Loucy (cell line): ENCODE measurements at regions not wholly inside any gene's neighbourhood (a gene's known extent, or its start where the extent isn't known, plus 50 kb on each side); places are given as distances from the start of the nearest gene placed in this dataset.

Experiments
- EZH2phosphoT487 ChIP-seq: fragments of 200-600 bp; IDR thresholded peaks from 2 replicates; pipeline ENCODE4 v1.6.1; 2018; ENCODE audit warnings: antibody characterized with exemption, mild to moderate bottlenecking, moderate library complexity, borderline replicate concordance
- TF ChIP-seq, protein P1 (sequence below): fragments of 200-600 bp; sonication (generic); conservative IDR thresholded peaks from 2 replicates; pipeline ENCODE4 v1.5.1; 2014; ENCODE audit warnings: mild to moderate bottlenecking, antibody characterized with exemption, low read length

DNA sequence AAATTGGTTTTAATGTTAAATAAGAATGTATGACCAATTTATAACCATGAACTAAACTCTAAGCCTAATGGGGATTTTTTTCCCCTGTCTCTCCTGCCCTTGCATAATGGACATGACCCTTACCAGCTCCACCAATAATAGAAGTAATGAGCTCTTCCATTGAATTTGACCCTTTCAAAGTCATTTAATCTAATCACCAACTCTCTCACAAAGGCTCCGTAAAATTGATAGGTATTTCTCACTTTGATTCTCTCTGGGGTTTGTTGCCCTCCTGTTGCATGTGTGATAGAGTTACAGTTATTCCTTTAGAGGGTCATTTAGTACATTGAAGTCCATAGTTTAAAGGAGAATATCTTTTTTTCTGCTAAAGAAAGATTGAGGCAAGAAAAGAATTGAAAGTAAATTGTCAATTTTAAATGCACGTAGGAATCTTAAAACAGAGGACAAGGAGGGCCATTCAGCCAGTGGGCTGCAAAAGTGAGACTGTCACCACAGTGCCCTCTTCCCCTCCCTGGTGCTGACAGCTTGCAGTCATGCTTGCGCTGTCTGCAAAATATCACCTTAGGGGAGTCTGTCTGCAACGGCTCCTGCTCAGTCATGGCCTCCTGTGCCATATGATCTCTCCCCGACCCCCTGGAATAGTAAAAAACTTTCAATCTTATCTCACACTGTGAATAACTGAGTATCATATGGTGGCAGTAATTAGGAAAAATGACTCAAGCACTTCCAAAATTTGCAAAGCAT is 307.5 kb upstream of the GNPDA2 start:
- TF ChIP-seq, protein P1, sequence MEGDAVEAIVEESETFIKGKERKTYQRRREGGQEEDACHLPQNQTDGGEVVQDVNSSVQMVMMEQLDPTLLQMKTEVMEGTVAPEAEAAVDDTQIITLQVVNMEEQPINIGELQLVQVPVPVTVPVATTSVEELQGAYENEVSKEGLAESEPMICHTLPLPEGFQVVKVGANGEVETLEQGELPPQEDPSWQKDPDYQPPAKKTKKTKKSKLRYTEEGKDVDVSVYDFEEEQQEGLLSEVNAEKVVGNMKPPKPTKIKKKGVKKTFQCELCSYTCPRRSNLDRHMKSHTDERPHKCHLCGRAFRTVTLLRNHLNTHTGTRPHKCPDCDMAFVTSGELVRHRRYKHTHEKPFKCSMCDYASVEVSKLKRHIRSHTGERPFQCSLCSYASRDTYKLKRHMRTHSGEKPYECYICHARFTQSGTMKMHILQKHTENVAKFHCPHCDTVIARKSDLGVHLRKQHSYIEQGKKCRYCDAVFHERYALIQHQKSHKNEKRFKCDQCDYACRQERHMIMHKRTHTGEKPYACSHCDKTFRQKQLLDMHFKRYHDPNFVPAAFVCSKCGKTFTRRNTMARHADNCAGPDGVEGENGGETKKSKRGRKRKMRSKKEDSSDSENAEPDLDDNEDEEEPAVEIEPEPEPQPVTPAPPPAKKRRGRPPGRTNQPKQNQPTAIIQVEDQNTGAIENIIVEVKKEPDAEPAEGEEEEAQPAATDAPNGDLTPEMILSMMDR = no peak
- no peak for TF ChIP-seq EZH2phosphoT487
